DMS 273 treated with DMSO at 0.1 percent for 48 hours (cell line): ENCODE measurements at regions not wholly inside any gene's neighbourhood (a gene's known extent, or its start where the extent isn't known, plus 50 kb on each side); places are given as distances from the start of the nearest gene placed in this dataset.

ENCODE experiments used
- DNase-seq: peaks from one replicate; lab custom pipeline; 2025; lab: John Stamatoyannopoulos, UW

DNA sequence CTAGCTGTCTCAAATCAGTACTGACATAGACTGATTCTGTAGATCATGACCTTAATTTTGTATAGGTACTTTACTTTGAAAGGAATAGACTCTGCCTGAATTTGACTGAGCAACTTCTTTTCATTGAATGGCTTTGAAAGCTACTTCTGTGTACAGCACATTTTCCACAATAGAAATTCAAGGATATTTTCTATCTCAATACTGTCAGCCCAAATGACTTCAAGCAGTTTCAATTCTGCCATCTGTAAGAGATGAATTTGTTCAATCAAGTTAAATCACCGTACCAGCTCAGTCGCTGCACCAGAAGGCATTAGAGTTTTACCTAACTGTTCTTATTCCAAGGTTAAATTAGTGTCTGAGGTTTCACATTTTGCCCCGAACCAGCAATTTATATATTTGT, 107.0 kb upstream of the EYS start:
- no peak for DNase-seq

- no peak for DNase-seq
Measured at GRCh38 chr6:65803186-65803585, 96.2 kb upstream of the EYS start.

- DNase-seq = no peak
Measured at GRCh38 chr6:65799389-65799788, 92.4 kb upstream of the EYS start.

- DNase-seq = no peak
Measured at GRCh38 chr6:65798280-65799014, 91.4 kb upstream of the EYS start.

GRCh38 chr6:65790666-65791065, 83.6 kb upstream of the EYS start:
- no peak for DNase-seq

DNA sequence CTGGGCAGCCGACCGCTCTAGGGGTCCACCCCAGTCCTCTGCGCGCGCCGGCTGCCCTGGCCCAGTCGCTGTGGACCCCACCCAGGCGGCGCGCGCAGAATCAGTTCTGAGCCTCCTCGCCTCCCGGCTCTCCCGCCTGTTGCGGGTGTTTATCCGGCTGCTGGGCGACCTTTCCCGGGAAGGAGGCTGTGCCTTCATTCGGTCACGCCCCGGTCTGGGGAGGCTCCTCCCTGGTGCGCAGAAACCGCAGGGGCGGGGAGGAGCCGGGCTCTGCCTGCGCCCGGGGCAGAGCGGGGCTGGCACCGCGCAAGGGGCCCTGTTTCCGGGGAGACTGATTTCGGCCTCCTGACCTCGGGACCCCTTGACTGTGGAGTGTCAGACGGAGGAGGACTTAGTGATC, 80.8 kb upstream of the EYS start:
- no peak for DNase-seq

DNA sequence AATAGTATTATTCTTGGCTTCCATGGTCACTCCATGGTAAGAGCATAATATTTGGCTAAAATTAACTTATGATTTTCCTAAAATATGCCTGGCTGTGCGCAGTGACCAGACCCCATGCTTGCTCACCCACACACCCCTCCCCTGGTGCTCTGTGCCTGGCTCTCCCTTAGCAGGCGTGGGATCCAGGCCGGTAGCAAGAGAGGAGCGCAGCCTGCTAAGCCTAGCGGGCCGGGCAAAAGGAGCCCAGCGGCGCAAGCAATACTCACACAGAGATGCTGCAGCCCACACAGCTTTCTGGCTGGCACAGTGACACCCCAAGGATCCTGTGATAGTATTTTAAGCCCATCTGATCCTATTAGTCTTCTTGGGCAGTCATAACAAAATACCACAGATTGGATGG, 79.8 kb upstream of the EYS start:
- DNase-seq = no peak

DNA sequence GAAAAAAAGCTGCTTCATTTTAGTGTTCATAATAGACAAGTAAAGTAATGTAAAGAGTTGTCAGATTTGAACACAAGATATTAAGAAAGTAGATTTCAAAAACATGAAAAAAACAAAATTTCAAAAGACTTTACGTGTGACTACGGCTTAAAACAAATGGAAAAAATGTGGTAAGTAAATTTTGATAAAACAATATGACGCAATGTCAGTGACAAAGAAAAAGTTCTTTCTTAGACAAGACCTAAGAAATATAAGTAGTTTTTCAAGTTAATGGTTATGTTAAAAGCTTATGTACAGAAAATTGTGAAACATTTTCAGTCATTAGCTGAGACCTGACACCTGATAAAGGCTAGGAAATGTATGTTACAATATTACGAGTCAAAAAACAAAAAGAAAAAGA, 73.7 kb upstream of the EYS start:
- DNase-seq = no peak

- DNase-seq = peak; percentile 33
Measured at GRCh38 chr6:65776332-65776731, 69.3 kb upstream of the EYS start.

- DNase-seq = no peak
Measured at GRCh38 chr6:65771946-65772345, 64.9 kb upstream of the EYS start.

DNA sequence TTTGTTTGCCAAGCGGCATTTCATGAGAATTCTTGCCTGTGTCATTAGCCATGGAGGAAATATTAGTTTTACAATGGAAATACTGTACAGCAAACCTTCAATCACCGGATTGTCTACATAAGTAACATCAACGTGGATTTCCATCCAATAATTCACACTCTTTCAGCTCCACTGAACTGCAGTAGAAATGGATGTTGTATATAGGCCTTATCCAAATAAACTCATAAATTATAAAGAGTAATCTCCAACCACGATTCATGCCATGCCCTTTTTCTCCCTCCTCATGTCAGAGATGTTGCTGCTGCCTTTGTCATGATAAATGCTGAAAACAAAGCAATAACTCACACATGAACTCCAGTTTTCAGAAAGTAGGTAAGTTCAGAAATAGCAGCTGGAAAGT, 54.9 kb upstream of the EYS start:
- DNase-seq = no peak

DNA sequence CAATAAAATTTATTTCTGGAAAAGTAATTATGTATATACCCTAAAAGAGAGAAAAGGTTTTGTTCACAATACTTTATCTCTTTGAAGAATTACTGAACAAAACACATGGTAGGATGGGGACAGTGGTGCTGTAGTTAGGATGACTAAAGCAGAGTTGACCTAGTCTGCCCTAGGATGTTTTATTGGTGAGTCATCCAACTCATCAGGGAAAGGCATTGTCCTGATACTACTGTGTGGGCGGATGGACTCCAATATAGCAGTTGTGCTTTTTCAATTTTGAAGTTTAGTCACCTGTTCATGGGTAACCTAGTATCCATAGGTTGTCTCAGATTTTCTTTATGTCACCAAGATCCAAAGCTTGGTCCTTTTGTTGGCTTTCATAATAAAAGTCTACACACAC, 53.3 kb upstream of the EYS start:
- DNase-seq = no peak
